Suprapubic skin (tissue), 4 donors: ENCODE measurements at regions not wholly inside any gene's neighbourhood (a gene's known extent, or its start where the extent isn't known, plus 50 kb on each side); places are given as distances from the start of the nearest gene placed in this dataset.

Experiments
- DNase-seq, 2 donors: peaks; one replicate each; pipeline ENCODE4 v3.0.0-alpha.2; 2019; ENCODE audit warnings: low spot score in 2 of 2
- H3K27ac ChIP-seq: fragments of 200-600 bp; sonication (generic); one replicate; pipeline ENCODE4 v1.5.1; 2019
- H3K27me3 ChIP-seq: fragments of 200-600 bp; sonication (generic); one replicate; pipeline ENCODE4 v1.5.1; 2019
- H3K36me3 ChIP-seq: fragments of 200-600 bp; sonication (generic); one replicate; pipeline ENCODE4 v1.5.1; 2019
- H3K4me1 ChIP-seq: fragments of 200-600 bp; sonication (generic); one replicate; pipeline ENCODE4 v1.5.1; 2019
- H3K4me3 ChIP-seq: fragments of 200-600 bp; sonication (generic); one replicate; pipeline ENCODE4 v1.5.1; 2019; ENCODE audit warnings: mild to moderate bottlenecking
- H3K9me3 ChIP-seq: fragments of 200-600 bp; sonication (generic); one replicate; pipeline ENCODE4 v1.5.1; 2019
- EP300 ChIP-seq: sonication (generic); formaldehyde crosslinking; IDR thresholded peaks from one replicate; pipeline ENCODE4 v1.6.1; 2017; ENCODE audit warnings: antibody characterized with exemption
- POLR2A ChIP-seq, 2 donors: fragments of 450-650 bp; IDR thresholded peaks; one replicate each; pipeline ENCODE4 v1.6.1; 2017; ENCODE audit warnings: antibody characterized with exemption in 2 of 2, mild to moderate bottlenecking in 2 of 2, moderate library complexity in 2 of 2
- POLR2AphosphoS5 ChIP-seq, 3 donors: sonication (generic); formaldehyde crosslinking; IDR thresholded peaks; one replicate each; pipeline ENCODE4 v1.6.1; 2017; ENCODE audit warnings: antibody characterized with exemption in 3 of 3
- WGBS: methylation state at CpG from one replicate; pipeline ENCODE4 v1.1.5; 2018; 5-methylcytosine and 5-hydroxymethylcytosine counted together
- TF ChIP-seq, protein P1 (sequence below), 2 donors: fragments of 200-600 bp in 1 of 2; fragments of 450-650 bp in 1 of 2; sonication (generic) in 1 of 2; IDR thresholded peaks; one replicate each; pipeline ENCODE4 v1.5.1; 2016 to 2019; ENCODE audit warnings: antibody characterized with exemption in 2 of 2, mild to moderate bottlenecking in 1 of 2, moderate library complexity in 1 of 2

GRCh38 chr15:35720984-35721383 lies 175.0 kb upstream of the DPH6 start:
- TF ChIP-seq EP300, result no peak
- no peak for TF ChIP-seq POLR2A (IDR thresholded peaks at IDR 0.05)
- Histone ChIP-seq H3K9me3 (no peaks in the 10 kb centered on the region), H3K4me3 (no peak overlapping the region), H3K27ac (no peak overlapping the region), H3K4me1 (no peaks in the 10 kb centered on the region), H3K27me3 (no peaks in the 10 kb centered on the region), H3K36me3 (no peaks in the 10 kb centered on the region)
- no peak for DNase-seq
- 100% methylated on average over 2 of the region's 2 CpGs for WGBS

DNA sequence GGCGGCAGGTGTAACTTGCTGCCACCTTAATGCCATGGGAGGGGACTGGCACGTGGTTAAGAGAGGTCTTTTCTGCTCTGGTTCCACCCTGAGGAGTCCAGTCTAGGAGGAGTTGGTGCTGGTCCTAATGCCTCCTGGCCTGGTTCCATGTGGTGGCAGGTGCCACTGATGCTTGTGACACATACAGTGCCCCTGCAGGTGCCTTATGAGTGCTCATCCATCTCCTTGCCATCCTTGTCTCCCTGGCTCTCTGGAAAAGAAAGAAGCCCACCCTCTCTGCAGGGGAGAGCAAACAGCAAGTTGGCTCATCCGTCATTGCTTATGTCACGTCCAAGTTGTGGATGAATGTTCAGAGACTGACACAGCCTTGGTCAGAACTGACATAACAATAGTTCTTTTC lies 175.8 kb upstream of the DPH6 start:
- H3K36me3 ChIP-seq, result no peaks in the 10 kb centered on the region
- no peaks in the 10 kb centered on the region for H3K27me3 ChIP-seq
- DNase-seq, result no peak
- H3K27ac ChIP-seq, result no peak overlapping the region
- TF ChIP-seq, protein P1, sequence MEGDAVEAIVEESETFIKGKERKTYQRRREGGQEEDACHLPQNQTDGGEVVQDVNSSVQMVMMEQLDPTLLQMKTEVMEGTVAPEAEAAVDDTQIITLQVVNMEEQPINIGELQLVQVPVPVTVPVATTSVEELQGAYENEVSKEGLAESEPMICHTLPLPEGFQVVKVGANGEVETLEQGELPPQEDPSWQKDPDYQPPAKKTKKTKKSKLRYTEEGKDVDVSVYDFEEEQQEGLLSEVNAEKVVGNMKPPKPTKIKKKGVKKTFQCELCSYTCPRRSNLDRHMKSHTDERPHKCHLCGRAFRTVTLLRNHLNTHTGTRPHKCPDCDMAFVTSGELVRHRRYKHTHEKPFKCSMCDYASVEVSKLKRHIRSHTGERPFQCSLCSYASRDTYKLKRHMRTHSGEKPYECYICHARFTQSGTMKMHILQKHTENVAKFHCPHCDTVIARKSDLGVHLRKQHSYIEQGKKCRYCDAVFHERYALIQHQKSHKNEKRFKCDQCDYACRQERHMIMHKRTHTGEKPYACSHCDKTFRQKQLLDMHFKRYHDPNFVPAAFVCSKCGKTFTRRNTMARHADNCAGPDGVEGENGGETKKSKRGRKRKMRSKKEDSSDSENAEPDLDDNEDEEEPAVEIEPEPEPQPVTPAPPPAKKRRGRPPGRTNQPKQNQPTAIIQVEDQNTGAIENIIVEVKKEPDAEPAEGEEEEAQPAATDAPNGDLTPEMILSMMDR (IDR thresholded peaks at IDR 0.05), result no peak
- no peak for TF ChIP-seq EP300
- no peak for TF ChIP-seq POLR2A (IDR thresholded peaks at IDR 0.05)
- no peak for TF ChIP-seq POLR2AphosphoS5 (IDR thresholded peaks at IDR 0.05)
- no peaks in the 10 kb centered on the region for H3K4me1 ChIP-seq
- no peak overlapping the region for H3K4me3 ChIP-seq
- H3K9me3 ChIP-seq, result no peaks in the 10 kb centered on the region
- WGBS, result 76% methylated on average over 4 of the region's 4 CpGs

GRCh38 chr15:35722501-35722900 lies 176.5 kb upstream of the DPH6 start:
- DNase-seq, result no peak
- H3K4me3 ChIP-seq, result no peak overlapping the region
- H3K27ac ChIP-seq, result no peak overlapping the region
- 58% methylated on average over 3 of the region's 3 CpGs for WGBS
- no peaks in the 10 kb centered on the region for H3K4me1 ChIP-seq
- H3K36me3 ChIP-seq, result no peaks in the 10 kb centered on the region
- H3K27me3 ChIP-seq, result no peaks in the 10 kb centered on the region
- no peak for TF ChIP-seq POLR2A (IDR thresholded peaks at IDR 0.05)
- TF ChIP-seq POLR2AphosphoS5 (IDR thresholded peaks at IDR 0.05), result no peak
- no peaks in the 10 kb centered on the region for H3K9me3 ChIP-seq

DNA sequence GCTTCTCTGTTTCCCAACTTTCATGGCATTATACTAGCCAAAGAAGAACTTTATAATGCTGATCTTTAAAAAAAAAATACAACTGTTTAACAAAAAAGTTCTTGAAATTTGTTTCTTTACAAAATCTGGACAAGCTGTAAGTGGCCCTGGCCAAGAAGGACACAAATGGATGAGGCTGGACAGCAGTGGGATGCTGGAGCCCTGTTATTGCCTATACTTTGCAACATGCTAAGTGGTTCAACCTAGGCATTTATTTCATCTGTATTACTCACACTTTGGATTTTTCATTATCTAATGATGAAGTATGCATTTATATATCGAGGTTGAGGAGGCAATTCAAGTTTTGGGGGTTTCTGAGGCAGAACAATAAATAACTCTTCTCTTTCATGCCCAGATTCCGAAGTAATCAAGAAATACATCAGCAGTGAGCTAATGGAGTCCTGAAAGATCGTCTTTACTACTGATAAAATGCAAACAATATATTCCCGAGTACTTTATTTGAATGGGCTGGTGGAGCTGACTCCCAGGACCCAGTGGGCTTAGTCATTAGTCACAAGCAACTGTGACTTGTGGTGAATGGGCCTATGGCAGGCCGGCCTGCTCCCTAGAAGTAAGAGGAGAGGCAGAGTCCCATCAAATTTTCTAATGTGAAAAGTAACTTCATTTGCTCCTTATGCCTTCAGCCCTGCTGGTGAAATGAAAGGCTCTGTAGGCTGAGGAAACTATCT lies 177.3 kb upstream of the DPH6 start:
- H3K4me1 ChIP-seq, result no peaks in the 10 kb centered on the region
- H3K4me3 ChIP-seq, result no peak overlapping the region
- H3K9me3 ChIP-seq, result no peaks in the 10 kb centered on the region
- H3K27me3 ChIP-seq, result no peaks in the 10 kb centered on the region
- no peak overlapping the region for H3K27ac ChIP-seq
- no peak for DNase-seq
- no peaks in the 10 kb centered on the region for H3K36me3 ChIP-seq
- 58% methylated on average over 5 of the region's 5 CpGs for WGBS
- TF ChIP-seq POLR2A (IDR thresholded peaks at IDR 0.05) (no peak), POLR2AphosphoS5 (IDR thresholded peaks at IDR 0.05) (no peak), EP300 (no peak)
- TF ChIP-seq, protein P1 (IDR thresholded peaks at IDR 0.05), result no peak

- TF ChIP-seq, protein P1 (IDR thresholded peaks at IDR 0.05), result no peak
- TF ChIP-seq EP300, result no peak
- no peak for TF ChIP-seq POLR2AphosphoS5 (IDR thresholded peaks at IDR 0.05)
- no peak for TF ChIP-seq POLR2A (IDR thresholded peaks at IDR 0.05)
- H3K4me3 ChIP-seq, result no peak overlapping the region
- no peak for DNase-seq
- H3K36me3 ChIP-seq, result no peaks in the 10 kb centered on the region
- H3K9me3 ChIP-seq, result no peaks in the 10 kb centered on the region
- H3K27me3 ChIP-seq, result no peaks in the 10 kb centered on the region
- H3K27ac ChIP-seq, result no peak overlapping the region
- 96% methylated on average over 4 of the region's 4 CpGs for WGBS
- no peaks in the 10 kb centered on the region for H3K4me1 ChIP-seq
Measured at GRCh38 chr15:35723852-35724251, 177.9 kb upstream of the DPH6 start.

DNA sequence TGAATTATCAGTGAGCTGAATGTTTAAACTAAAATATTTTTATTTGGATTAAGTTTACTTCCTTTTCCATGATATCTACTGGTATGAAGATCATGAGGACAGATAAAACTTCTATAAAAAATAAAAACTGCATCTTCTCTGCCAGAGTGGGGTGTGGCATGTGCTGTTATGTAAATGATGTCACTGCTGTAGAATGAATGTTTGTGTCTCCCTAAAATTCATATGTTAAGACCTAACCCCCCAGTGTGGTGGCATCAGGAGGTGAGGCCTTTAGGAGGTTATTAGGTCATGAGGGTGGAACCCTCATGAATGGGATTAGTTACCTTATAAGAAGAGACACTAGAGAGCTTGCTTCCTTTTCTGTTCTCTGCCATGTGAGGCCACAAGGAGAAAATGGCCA lies 178.7 kb upstream of the DPH6 start:
- no peak overlapping the region for H3K27ac ChIP-seq
- TF ChIP-seq POLR2A (IDR thresholded peaks at IDR 0.05), result no peak
- TF ChIP-seq, protein P1 (IDR thresholded peaks at IDR 0.05), result no peak
- no peak overlapping the region for H3K4me3 ChIP-seq
- H3K9me3 ChIP-seq, result no peaks in the 10 kb centered on the region
- H3K36me3 ChIP-seq, result no peaks in the 10 kb centered on the region
- no peaks in the 10 kb centered on the region for H3K4me1 ChIP-seq
- no peak for DNase-seq
- no peaks in the 10 kb centered on the region for H3K27me3 ChIP-seq
